Naive B cell (primary cell): ENCODE measurements at regions not wholly inside any gene's neighbourhood (a gene's known extent, or its start where the extent isn't known, plus 50 kb on each side); places are given as distances from the start of the nearest gene placed in this dataset.
"Not testable (repeated sequence)": the region's sequence is repeated elsewhere in the genome, so short reads cannot be mapped to it uniquely, and the experiment has no call there.

ENCODE experiments used
- ATAC-seq, 2 donors: fragments of 150-1000 bp; cut with Tn5 transposase; 2 replicates each; pipeline ENCODE4 v1.10.0; 2021; ENCODE audit warnings: low read depth in 2 of 2, mild to moderate bottlenecking in 2 of 2, moderate library complexity in 2 of 2
- DNase-seq: peaks from one replicate; pipeline ENCODE4 v3.0.0; 2022
- H3K27ac Mint-ChIP-seq, 6 donors: one replicate each; pipeline ENCODE4 v1.8.0; 2020 to 2022; ENCODE audit warnings: mild to moderate bottlenecking in 6 of 6, mixed read lengths in 6 of 6, moderate library complexity in 5 of 6, inconsistent platforms in 2 of 6
- H3K27me3 Mint-ChIP-seq, 3 donors: one replicate each; pipeline ENCODE4 v1.8.0; 2021 to 2022; ENCODE audit warnings: mixed read lengths in 3 of 3, mild to moderate bottlenecking in 1 of 3
- H3K36me3 Mint-ChIP-seq, 2 donors: one replicate each; pipeline ENCODE4 v1.8.0; 2020 to 2022; ENCODE audit warnings: mixed read lengths in 2 of 2, inconsistent platforms in 1 of 2, mild to moderate bottlenecking in 1 of 2
- H3K4me1 Mint-ChIP-seq, 3 donors: one replicate each; pipeline ENCODE4 v1.8.0; 2020 to 2022; ENCODE audit warnings: mixed read lengths in 3 of 3, inconsistent platforms in 1 of 3, mild to moderate bottlenecking in 1 of 3, moderate library complexity in 1 of 3
- H3K4me3 Mint-ChIP-seq, 8 donors: one replicate each; pipeline ENCODE4 v1.8.0; 2020 to 2022; ENCODE audit warnings: mild to moderate bottlenecking in 8 of 8, mixed read lengths in 8 of 8, moderate library complexity in 8 of 8, inconsistent platforms in 2 of 8
- H3K9me3 Mint-ChIP-seq, 7 donors: one replicate each; pipeline ENCODE4 v1.8.0; 2020 to 2022; ENCODE audit warnings: mixed read lengths in 7 of 7, mild to moderate bottlenecking in 5 of 7, inconsistent platforms in 2 of 7, moderate library complexity in 1 of 7

DNA sequence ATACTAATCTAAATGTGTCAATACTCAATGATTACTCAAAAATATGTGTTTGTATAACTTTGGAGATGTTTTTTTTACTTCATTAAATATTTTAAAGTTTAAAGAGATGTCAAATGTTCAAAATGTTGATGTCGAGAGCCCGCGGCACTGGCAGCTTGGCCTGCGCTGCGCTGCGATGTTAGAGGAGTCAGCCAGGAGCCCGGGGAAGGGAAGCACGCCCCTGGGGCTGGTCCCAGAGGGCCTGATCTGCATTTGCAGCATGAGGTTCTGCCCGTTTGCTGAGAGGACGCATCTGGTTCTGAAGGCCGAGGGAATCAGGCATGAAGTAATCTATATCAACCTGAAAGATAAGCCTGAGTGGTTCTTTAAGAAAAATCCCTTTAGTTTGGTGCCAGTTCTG lies 66.4 kb upstream of the ATP2C1 start:
- Mint-ChIP-seq H3K4me1 (no peaks in the 10 kb centered on the region), H3K27me3 (peaks cover 0 to 25% (median 7%) of the 10 kb centered on the region in 3 donors)
- ATAC-seq = no peak

DNA sequence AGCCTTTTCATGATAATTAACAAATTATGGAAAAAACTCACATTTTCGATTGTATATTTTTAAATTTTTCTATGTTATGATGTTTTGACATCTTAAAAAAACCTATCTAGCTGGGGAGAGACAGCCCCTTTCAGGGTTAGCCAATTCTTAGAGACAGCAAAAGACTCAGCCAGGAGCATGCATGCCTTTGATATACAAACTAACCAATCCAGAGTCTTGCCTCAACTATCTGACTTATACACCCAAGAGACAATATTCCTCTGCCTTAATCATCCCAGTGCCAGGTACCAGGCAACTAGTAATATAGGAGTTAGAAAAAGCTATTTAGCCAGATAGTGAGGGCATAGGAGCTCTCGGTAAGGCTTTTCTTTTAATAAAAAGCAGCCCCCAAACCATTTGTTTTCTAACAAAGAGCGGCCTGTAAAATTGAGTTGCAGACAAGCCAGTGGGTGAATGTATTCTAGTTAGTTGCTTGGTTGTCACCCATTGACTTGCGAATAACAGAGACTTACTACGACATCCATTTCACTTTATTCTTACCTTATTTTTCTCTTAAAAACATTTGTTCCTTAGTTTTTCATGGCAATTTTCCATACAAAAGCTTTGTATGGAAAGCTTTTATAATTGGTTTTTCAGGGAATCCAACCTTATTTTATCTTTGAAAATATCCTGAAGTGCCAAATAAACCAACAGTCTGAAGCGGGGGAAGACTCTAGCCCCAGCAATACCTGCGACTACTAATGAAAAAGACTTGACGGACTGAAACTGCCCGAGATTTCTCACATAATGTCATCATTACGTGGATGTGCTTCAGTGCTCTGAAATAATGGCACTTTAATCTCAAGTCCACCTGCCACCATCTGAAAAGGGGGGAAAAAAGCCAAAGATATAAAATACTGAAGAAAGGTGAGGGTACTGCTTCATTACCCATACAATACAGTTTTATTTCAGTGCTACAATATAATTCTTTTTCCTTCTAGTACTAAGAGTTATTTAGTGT lies 64.6 kb upstream of the ATP2C1 start:
- ATAC-seq = no peak

More for the DNA sequence above, 66.4 kb upstream of the ATP2C1 start:
- no peak overlapping the region for H3K27ac Mint-ChIP-seq
- no peak overlapping the region for H3K4me3 Mint-ChIP-seq
- no peak for DNase-seq
- no peaks in the 10 kb centered on the region for H3K9me3 Mint-ChIP-seq
- H3K36me3 Mint-ChIP-seq = no peaks in the 10 kb centered on the region

DNA sequence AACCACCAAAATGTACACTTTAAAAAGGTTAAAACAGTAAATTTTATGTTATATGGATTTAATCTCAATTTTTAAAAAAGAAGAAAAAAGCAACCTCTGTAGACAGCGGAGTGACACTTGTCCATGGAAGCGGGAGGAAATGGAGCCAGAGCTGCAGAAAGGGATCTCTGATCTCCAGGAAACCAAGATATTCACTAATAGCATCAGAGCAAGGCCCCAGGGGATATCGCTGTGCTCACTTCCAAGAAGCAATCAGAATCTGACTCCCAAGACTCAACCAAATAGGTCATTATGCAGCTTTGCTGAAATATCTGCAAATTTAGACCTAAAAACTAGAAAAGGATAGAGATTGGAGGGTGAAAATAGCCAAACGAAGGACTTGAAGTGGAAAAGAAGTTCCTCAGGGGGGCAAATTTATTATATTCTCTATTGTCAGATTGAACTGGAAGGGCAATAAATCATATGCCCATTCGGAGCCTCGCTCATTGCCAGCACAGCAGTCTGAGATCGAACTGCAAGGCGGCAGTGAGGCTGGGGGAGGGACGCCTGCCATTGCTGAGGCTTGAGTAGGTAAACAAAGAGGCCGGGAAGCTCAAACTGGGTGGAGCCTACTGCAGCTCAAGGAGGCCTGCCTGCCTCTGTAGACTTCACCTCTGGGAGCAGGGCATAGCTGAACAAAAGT lies 62.0 kb upstream of the ATP2C1 start:
- Mint-ChIP-seq H3K27me3 (peaks cover 0 to 17% (median 3%) of the 10 kb centered on the region in 3 donors), H3K4me1 (no peaks in the 10 kb centered on the region), H3K36me3 (no peaks in the 10 kb centered on the region), H3K9me3 (no peaks in the 10 kb centered on the region), H3K27ac (no peak overlapping the region), H3K4me3 (no peak overlapping the region)
- DNase-seq (no peak), ATAC-seq (no peak)

More for the DNA sequence above, 64.6 kb upstream of the ATP2C1 start:
- no peaks in the 10 kb centered on the region for H3K9me3 Mint-ChIP-seq
- H3K27me3 Mint-ChIP-seq = peaks cover 3 to 25% (median 7%) of the 10 kb centered on the region in 3 donors
- DNase-seq = no peak
- H3K4me3 Mint-ChIP-seq = no peak overlapping the region
- H3K27ac Mint-ChIP-seq = no peak overlapping the region
- no peaks in the 10 kb centered on the region for H3K4me1 Mint-ChIP-seq
- no peaks in the 10 kb centered on the region for H3K36me3 Mint-ChIP-seq

DNA sequence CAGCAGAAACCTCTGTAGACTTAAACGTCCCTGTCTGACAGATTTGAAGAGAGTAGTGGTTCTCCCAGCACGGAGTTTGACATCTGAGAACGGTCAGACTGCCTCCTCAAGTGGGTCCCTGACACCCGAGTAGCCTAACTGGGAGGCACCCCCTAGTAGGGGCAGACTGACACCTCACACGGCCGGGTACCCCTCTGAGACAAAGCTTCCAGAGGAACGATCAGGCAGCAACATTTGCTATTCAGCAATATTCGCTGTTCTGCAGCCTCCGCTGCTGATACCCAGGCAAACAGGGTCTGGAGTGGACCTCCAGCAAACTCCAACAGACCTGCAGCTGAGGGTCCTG lies 61.5 kb upstream of the ATP2C1 start:
- DNase-seq, H3K4me3 Mint-ChIP-seq, H3K4me1 Mint-ChIP-seq, H3K27ac Mint-ChIP-seq, ATAC-seq, H3K9me3 Mint-ChIP-seq, H3K36me3 Mint-ChIP-seq: not testable (repeated sequence)
- peaks cover 0 to 17% (median 3%) of the 10 kb centered on the region in 3 donors for H3K27me3 Mint-ChIP-seq

DNA sequence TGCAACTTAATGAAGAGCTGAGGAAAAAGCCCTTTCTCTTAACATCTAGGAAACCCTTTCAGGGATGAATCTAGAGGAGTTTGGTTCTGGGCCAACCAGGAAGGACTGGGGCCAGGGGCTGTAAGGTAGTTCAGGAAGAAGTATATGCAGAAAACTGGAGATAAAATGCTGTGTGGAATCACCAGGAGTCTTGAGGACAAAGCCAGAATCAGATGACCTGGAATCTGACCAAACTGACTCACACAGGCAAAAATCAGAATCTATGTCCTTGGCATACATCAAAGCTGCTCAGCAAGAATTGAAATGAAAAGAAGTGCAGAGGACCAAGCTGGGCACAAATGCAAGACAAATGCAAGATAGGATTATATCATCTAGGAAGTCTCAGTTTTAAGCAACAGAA lies 59.4 kb upstream of the ATP2C1 start:
- ATAC-seq = no peak
- H3K4me1 Mint-ChIP-seq = peaks cover 7 to 10% (median 8%) of the 10 kb centered on the region in 3 donors
- no peaks in the 10 kb centered on the region for H3K9me3 Mint-ChIP-seq
- peaks cover 0 to 17% (median 3%) of the 10 kb centered on the region in 3 donors for H3K27me3 Mint-ChIP-seq
- H3K4me3 Mint-ChIP-seq = no peak overlapping the region
- no peaks in the 10 kb centered on the region for H3K36me3 Mint-ChIP-seq
- H3K27ac Mint-ChIP-seq = no peak overlapping the region
- DNase-seq = no peak

DNA sequence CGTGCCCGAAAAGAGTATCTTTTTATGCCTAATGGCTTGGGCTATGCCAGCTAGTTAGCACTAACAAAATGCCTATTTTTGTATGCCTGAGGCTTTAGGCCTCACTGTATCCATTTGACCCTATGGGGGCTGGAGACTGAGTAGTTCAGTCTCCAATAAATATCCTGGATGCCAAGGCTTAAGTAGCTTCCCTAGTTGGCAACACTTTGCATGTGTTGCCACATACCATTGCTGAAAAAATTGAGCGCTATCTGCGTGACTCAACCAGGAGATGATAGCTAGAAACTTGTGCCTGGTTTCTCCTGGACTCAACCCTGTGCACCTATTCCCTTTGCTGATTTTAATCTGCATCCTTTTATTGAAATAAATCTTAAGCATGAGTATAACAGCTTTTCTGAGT lies 58.4 kb upstream of the ATP2C1 start:
- H3K27me3 Mint-ChIP-seq = peaks cover 0 to 13% (median 3%) of the 10 kb centered on the region in 3 donors
- peaks cover 14 to 15% (median 14%) of the 10 kb centered on the region in 3 donors for H3K4me1 Mint-ChIP-seq
- ATAC-seq (no peak), DNase-seq (no peak)
- H3K4me3 Mint-ChIP-seq = no peak overlapping the region
- no peaks in the 10 kb centered on the region for H3K9me3 Mint-ChIP-seq
- H3K36me3 Mint-ChIP-seq = no peaks in the 10 kb centered on the region
- H3K27ac Mint-ChIP-seq = no peak overlapping the region

DNA sequence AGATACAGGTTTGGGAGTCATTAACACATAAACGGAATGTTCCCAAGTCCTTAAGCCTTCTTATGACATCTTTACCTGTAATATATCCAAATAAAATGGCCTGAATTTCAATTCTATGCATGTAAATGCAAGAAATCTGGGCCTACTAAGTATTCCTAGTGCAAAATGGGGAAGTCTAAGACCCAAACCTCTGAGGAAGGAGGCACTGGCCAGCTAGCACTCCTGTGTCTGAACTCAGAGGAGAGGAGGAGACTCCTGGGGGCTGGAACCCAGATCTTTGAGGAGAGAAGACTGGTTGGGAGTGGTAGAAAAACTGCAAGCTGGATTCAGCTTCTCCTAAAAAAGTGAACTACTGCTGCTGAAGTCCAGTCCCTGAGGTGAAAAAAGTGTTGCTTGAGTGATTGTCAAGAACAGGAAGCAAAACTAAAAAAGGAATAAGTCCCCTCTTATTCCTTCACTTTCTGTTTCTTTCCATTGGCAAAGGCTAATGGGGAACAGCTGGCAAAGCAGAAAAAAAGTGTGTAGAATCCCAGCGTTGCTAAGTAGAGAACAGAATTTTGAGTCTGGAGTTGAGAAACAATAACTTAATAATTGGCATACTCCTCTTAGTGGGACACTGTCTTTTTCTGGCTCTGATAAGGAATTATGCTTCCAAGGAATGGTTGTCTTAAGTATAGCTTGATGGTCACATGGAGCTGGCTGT lies 54.8 kb upstream of the ATP2C1 start:
- peak overlapping the region in 1 of 8 donors; percentile 24 for H3K4me3 Mint-ChIP-seq
- no peaks in the 10 kb centered on the region for H3K9me3 Mint-ChIP-seq
- peaks cover 14 to 15% (median 14%) of the 10 kb centered on the region in 3 donors for H3K4me1 Mint-ChIP-seq
- peak in 1 of 2 donors; percentile 11 for ATAC-seq
- H3K27ac Mint-ChIP-seq = peak overlapping the region in 2 of 6 donors; percentile 2 to 36
- peaks cover 0 to under 1% (median 0%) of the 10 kb centered on the region in 3 donors for H3K27me3 Mint-ChIP-seq
- no peaks in the 10 kb centered on the region for H3K36me3 Mint-ChIP-seq
- DNase-seq = no peak

DNA sequence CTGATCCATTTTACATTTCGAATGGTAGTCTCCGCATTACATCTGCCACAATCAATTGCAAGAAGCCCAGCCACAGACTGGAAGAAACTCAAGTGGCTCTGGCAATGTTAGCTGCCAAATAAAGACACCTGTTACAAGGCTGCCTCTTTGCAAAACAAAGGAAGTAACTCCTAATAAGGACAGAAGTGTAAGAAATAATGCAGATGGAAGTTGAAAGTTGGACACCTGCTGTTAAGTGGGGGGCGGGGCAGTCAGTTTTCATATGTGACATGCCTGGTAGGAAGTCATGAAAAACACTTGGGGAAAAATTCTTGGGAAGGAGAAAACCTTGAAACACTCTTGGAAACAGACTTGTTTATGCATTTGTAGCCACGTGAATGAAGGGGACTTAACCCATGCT lies 54.1 kb upstream of the ATP2C1 start:
- Mint-ChIP-seq H3K4me3 (no peak overlapping the region), H3K9me3 (no peaks in the 10 kb centered on the region), H3K36me3 (no peaks in the 10 kb centered on the region), H3K27ac (peak overlapping the region in 1 of 6 donors; percentile 2), H3K4me1 (peaks cover 14 to 15% (median 14%) of the 10 kb centered on the region in 3 donors), H3K27me3 (peaks cover under 1% of the 10 kb centered on the region in 3 donors)
- no peak for DNase-seq
- peak in 1 of 2 donors; percentile 28 for ATAC-seq

DNA sequence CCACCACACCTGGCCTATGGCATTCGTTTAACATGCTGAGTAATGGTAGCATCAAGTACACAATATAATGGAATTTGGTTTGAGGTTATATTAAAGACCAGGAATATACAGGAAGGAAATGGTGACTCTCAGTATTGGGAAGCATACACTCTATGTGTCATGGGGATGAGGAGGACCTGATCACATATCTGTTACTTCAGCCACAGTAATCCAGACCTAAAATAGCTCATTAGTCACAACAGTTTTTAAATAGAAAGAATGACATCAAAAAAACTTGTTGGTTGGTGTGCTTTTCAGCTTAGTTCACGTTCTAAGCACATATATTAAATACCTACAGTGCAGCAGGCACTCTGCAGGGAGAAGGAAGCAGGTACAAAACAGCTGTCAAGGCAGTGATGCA lies 52.5 kb upstream of the ATP2C1 start:
- ATAC-seq (no peak), DNase-seq (no peak)
- H3K4me3 Mint-ChIP-seq = no peak overlapping the region
- H3K4me1 Mint-ChIP-seq = peaks cover 14 to 15% (median 14%) of the 10 kb centered on the region in 3 donors
- no peaks in the 10 kb centered on the region for H3K36me3 Mint-ChIP-seq
- H3K27me3 Mint-ChIP-seq = peaks cover 6 to 15% (median 12%) of the 10 kb centered on the region in 3 donors
- H3K27ac Mint-ChIP-seq = no peak overlapping the region
- H3K9me3 Mint-ChIP-seq = no peaks in the 10 kb centered on the region

DNA sequence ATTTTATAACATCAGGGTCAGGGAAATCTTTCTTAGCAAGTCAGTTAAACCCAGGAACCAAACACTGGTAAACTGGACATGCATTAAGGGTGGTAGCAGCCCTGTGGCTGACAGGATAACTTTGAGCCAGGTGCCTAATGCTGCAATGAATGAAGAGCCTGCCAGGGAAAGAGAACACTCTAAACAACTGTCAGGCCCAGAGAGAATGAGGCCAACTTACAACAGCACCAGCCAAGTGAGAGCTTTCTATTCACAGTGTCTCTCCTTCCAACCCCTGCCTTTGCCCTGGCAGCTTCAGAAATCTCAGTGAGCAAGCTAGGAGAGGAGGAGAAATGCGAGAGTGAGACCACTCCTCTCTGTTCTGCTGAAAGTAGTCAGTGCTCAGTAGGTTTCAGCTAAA lies 50.4 kb upstream of the ATP2C1 start:
- no peak overlapping the region for H3K27ac Mint-ChIP-seq
- ATAC-seq (no peak), DNase-seq (no peak)
- H3K27me3 Mint-ChIP-seq = peaks cover 6 to 15% (median 12%) of the 10 kb centered on the region in 3 donors
- no peaks in the 10 kb centered on the region for H3K9me3 Mint-ChIP-seq
- H3K4me1 Mint-ChIP-seq = peaks cover 14 to 15% (median 14%) of the 10 kb centered on the region in 3 donors
- no peak overlapping the region for H3K4me3 Mint-ChIP-seq
- no peaks in the 10 kb centered on the region for H3K36me3 Mint-ChIP-seq
